ENCODE measurements at regions not wholly inside any gene's neighbourhood (a gene's known extent, or its start where the extent isn't known, plus 50 kb on each side); places are given as distances from the start of the nearest gene placed in this dataset.
A peak's percentile ranks its signal among the peaks of the same experiment; 100 is the strongest.

DNA sequence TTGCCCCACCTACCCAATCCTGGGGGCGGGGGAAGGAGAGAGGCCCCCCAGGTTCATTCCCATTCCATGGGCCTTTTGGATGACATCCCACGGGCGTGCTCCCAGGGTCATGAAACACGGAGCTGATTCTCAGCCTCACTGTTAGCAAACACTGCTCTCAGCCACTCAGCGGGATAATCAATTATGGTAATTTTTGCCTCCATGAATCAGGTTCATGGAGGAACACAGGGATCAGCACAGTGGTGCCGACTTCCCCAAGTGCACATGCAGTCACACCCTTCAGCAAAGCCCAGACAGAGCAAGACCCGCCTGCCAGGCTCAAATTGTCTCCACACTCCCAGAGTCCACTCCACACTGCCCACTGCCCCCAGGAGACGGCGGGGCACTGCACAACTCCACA, 164.6 kb downstream of the ENGASE start:
- Histone ChIP-seq H3K9me3 (no peaks in the 10 kb centered on the region), H3K4me2 (no peak overlapping the region), H4K20me1 (no peaks in the 10 kb centered on the region), H3K4me1 (peaks cover 20% of the 10 kb centered on the region), H3K27me3 (no peaks in the 10 kb centered on the region; the same call in 1 of the 2 replicates), H3K9ac (no peak overlapping the region), H3K36me3 (no peaks in the 10 kb centered on the region), H3K4me3 (no peak overlapping the region), H3K27ac (no peak overlapping the region)
- no peak for TF ChIP-seq Cebpa-rat (IDR thresholded peaks at IDR 0.05)

DNA sequence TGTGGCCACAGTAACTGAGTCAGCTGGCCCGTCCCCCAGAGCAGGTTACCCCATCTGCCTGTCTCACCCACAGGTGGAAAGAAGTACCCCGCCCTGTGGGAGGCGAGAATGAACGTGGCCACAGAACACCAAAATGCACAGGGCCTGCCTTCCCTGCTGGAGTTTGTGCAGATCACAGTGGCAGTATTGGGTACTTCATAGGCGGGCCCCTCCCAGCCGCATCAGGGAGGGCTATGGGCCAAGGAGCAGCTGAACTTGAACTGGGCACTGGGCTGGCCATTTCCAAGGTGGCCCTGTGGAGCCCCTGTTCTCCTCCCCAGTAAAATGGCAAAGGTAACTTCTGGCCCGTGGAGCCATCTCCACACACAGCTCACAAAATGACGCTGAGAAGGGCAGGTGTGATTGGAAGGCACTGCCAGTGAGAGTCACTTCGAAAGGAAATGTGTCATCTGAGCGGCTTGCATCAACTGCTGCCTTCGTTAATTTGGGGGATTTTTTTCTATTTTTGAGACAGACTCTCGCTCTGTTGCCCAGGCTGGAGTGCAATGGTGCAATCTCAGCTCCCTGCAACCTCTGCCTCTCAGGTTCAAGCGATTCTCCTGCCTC, 162.9 kb downstream of the ENGASE start:
- no peak overlapping the region for H3K9ac ChIP-seq
- H3K27me3 ChIP-seq: no peaks in the 10 kb centered on the region; the same call in 1 of the 2 replicates
- no peaks in the 10 kb centered on the region for H3K36me3 ChIP-seq
- H3K4me2 ChIP-seq: no peak overlapping the region
- H3K27ac ChIP-seq: no peak overlapping the region
- H4K20me1 ChIP-seq: no peaks in the 10 kb centered on the region
- peaks cover 10% of the 10 kb centered on the region for H3K4me1 ChIP-seq
- no peaks in the 10 kb centered on the region for H3K9me3 ChIP-seq
- TF ChIP-seq Cebpa-rat (IDR thresholded peaks at IDR 0.05): no peak
- no peak overlapping the region for H3K4me3 ChIP-seq

- H4K20me1 ChIP-seq: no peaks in the 10 kb centered on the region
- peak overlapping the region; percentile 46 for H3K4me2 ChIP-seq
- no peak overlapping the region for H3K9ac ChIP-seq
- no peaks in the 10 kb centered on the region for H3K9me3 ChIP-seq
- H3K4me1 ChIP-seq: peaks cover 10% of the 10 kb centered on the region
- no peak overlapping the region for H3K27ac ChIP-seq
- no peak overlapping the region for H3K4me3 ChIP-seq
- H3K36me3 ChIP-seq: no peaks in the 10 kb centered on the region
- no peak for TF ChIP-seq Cebpa-rat (IDR thresholded peaks at IDR 0.05)
- no peaks in the 10 kb centered on the region for H3K27me3 ChIP-seq
Observed at GRCh38 chr17:79235808-79236207, 161.2 kb downstream of the ENGASE start.

DNA sequence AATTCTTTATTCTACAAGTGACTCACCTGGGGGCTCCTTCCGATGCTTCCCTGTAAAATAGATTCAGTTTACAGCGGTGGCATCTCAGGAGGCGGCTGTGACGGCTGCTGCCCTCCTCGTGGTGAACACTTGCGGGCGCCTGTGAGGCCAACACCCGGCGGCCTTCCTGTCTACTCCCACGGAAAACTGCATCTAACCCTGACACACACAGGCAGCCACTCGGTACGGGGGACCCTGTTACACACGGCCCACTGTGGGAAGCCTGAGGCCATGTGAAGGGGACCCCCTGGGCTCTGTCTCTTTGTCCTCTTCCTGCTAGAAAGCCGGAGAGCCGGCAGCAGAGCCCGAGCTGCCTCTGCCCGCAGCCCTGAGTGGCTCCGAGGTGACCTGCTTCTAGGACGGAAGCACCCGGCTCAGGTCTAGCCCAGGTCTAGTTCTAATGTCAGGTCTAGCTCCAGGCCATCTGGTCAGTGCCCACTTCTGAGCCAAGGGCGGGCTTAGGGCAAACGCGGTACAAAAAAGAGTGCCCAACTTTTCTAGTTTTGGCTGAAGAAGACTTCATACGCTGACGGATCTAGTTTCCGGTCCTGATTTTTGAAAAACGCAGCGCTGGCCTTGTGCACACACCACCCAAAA, 159.4 kb downstream of the ENGASE start:
- no peak for TF ChIP-seq Cebpa-rat (IDR thresholded peaks at IDR 0.05)
- Histone ChIP-seq H3K9ac (no peak overlapping the region), H3K36me3 (no peaks in the 10 kb centered on the region), H3K27ac (no peak overlapping the region), H3K4me2 (no peak overlapping the region), H4K20me1 (no peaks in the 10 kb centered on the region), H3K4me3 (no peak overlapping the region), H3K27me3 (no peaks in the 10 kb centered on the region), H3K9me3 (no peaks in the 10 kb centered on the region), H3K4me1 (peaks cover 10% of the 10 kb centered on the region)

DNA sequence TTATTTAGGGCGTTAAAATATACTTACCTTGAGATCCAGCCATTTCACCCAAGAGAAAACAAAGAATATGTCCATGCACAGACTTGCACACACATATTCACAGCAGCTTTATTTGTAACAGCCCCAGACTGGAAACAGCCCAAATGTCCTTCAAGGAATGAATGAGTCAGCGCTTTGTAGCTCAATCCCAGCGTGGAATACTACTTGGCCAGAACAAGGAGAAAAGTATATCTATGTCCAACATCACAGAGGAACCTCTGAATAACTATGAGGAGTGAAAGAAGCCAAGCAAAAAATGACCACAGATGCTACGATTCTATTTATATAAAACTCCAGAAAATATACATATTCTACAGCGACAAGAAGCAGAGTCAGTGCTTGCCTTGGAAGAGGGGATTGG, 158.3 kb downstream of the ENGASE start:
- Histone ChIP-seq H3K9ac (no peak overlapping the region), H3K27me3 (no peaks in the 10 kb centered on the region), H4K20me1 (no peaks in the 10 kb centered on the region), H3K4me3 (no peak overlapping the region), H3K4me2 (no peak overlapping the region), H3K27ac (no peak overlapping the region), H3K4me1 (peaks cover 10% of the 10 kb centered on the region), H3K36me3 (no peaks in the 10 kb centered on the region), H3K9me3 (no peaks in the 10 kb centered on the region)
- TF ChIP-seq Cebpa-rat (IDR thresholded peaks at IDR 0.05): no peak

- Histone ChIP-seq H4K20me1 (no peaks in the 10 kb centered on the region), H3K27me3 (no peaks in the 10 kb centered on the region), H3K4me1 (peaks cover 10% of the 10 kb centered on the region), H3K4me3 (no peak overlapping the region), H3K9ac (no peak overlapping the region), H3K4me2 (no peak overlapping the region), H3K9me3 (no peaks in the 10 kb centered on the region), H3K36me3 (no peaks in the 10 kb centered on the region), H3K27ac (no peak overlapping the region)
- TF ChIP-seq Cebpa-rat (IDR thresholded peaks at IDR 0.05): no peak
Observed at GRCh38 chr17:79231766-79232287, 157.2 kb downstream of the ENGASE start.

- H3K27ac ChIP-seq: no peak overlapping the region
- no peak for TF ChIP-seq Cebpa-rat (IDR thresholded peaks at IDR 0.05)
Observed at GRCh38 chr17:79230576-79230975, 156.0 kb downstream of the ENGASE start.

GRCh38 chr17:79226037-79226436, 151.4 kb downstream of the ENGASE start:
- H3K4me3 ChIP-seq: no peak overlapping the region
- TF ChIP-seq Cebpa-rat (IDR thresholded peaks at IDR 0.05): no peak
- no peaks in the 10 kb centered on the region for H3K36me3 ChIP-seq
- H3K9me3 ChIP-seq: no peaks in the 10 kb centered on the region
- H3K27me3 ChIP-seq: peaks cover 3% of the 10 kb centered on the region
- H3K4me1 ChIP-seq: peaks cover under 1% of the 10 kb centered on the region; the same call in 1 of the 2 replicates
- no peaks in the 10 kb centered on the region for H4K20me1 ChIP-seq
- no peak overlapping the region for H3K4me2 ChIP-seq
- H3K27ac ChIP-seq: no peak overlapping the region
- H3K9ac ChIP-seq: no peak overlapping the region

More at GRCh38 chr17:79230576-79230975, 156.0 kb downstream of the ENGASE start:
- Histone ChIP-seq H3K27me3 (no peaks in the 10 kb centered on the region), H4K20me1 (no peaks in the 10 kb centered on the region), H3K9ac (no peak overlapping the region), H3K36me3 (no peaks in the 10 kb centered on the region), H3K4me2 (no peak overlapping the region), H3K4me3 (no peak overlapping the region), H3K4me1 (peaks cover 3% of the 10 kb centered on the region), H3K9me3 (no peaks in the 10 kb centered on the region)

GRCh38 chr17:79224903-79225302, 150.3 kb downstream of the ENGASE start:
- Histone ChIP-seq H3K27me3 (peaks cover 14% of the 10 kb centered on the region), H3K27ac (no peak overlapping the region), H3K4me2 (no peak overlapping the region), H3K9me3 (no peaks in the 10 kb centered on the region), H4K20me1 (no peaks in the 10 kb centered on the region), H3K9ac (no peak overlapping the region), H3K4me3 (no peak overlapping the region), H3K36me3 (no peaks in the 10 kb centered on the region), H3K4me1 (peaks cover 11% of the 10 kb centered on the region)
- TF ChIP-seq Cebpa-rat (IDR thresholded peaks at IDR 0.05): no peak

GRCh38 chr17:79224476-79224875, 149.9 kb downstream of the ENGASE start:
- H3K36me3 ChIP-seq: no peaks in the 10 kb centered on the region
- no peaks in the 10 kb centered on the region for H3K9me3 ChIP-seq
- H3K4me2 ChIP-seq: no peak overlapping the region
- H3K27me3 ChIP-seq: peaks cover 14% of the 10 kb centered on the region
- H3K4me3 ChIP-seq: no peak overlapping the region
- H4K20me1 ChIP-seq: no peaks in the 10 kb centered on the region
- no peak overlapping the region for H3K27ac ChIP-seq
- peaks cover 11% of the 10 kb centered on the region for H3K4me1 ChIP-seq
- TF ChIP-seq Cebpa-rat (IDR thresholded peaks at IDR 0.05): no peak
- no peak overlapping the region for H3K9ac ChIP-seq

All from BLaER1 (cell line).